Stomach (tissue), 4 donors: ENCODE measurements at regions not wholly inside any gene's neighbourhood (a gene's known extent, or its start where the extent isn't known, plus 50 kb on each side); places are given as distances from the start of the nearest gene placed in this dataset.

Experiments used
- CTCF ChIP-seq, 7 experiments: fragments of 450-650 bp in 4 of 7; fragments of 200-600 bp in 3 of 7; sonication (generic) in 3 of 7; IDR thresholded peaks; one replicate each; pipeline ENCODE4 v1.5.1; 2016 to 2019; ENCODE audit warnings: antibody characterized with exemption in 7 of 7, control low read depth in 2 of 7, mild to moderate bottlenecking in 1 of 7
- EP300 ChIP-seq: sonication (generic); formaldehyde crosslinking; IDR thresholded peaks from one replicate; pipeline ENCODE4 v1.6.1; 2017; ENCODE audit warnings: antibody characterized with exemption
- POLR2A ChIP-seq, 4 donors: fragments of 450-650 bp; IDR thresholded peaks; one replicate each; pipeline ENCODE4 v1.6.1; 2016; ENCODE audit warnings: antibody characterized with exemption in 4 of 4, control low read depth in 2 of 4, mild to moderate bottlenecking in 1 of 4, moderate library complexity in 1 of 4
- POLR2AphosphoS5 ChIP-seq, 3 donors: sonication (generic); formaldehyde crosslinking; IDR thresholded peaks; one replicate each; pipeline ENCODE4 v1.6.1; 2016; ENCODE audit warnings: antibody characterized with exemption in 3 of 3

GRCh38 chr18:67117804-67118203 lies 398.7 kb downstream of the DSEL start:
- TF ChIP-seq POLR2A (IDR thresholded peaks at IDR 0.05) (no peak), POLR2AphosphoS5 (IDR thresholded peaks at IDR 0.05) (no peak), CTCF (IDR thresholded peaks at IDR 0.05) (no peak), EP300 (no peak)
